Testis (tissue), 2 donors: ENCODE measurements at regions not wholly inside any gene's neighbourhood (a gene's known extent, or its start where the extent isn't known, plus 50 kb on each side); places are given as distances from the start of the nearest gene placed in this dataset.
"Not testable (repeated sequence)": the region's sequence is repeated elsewhere in the genome, so short reads cannot be mapped to it uniquely, and the experiment has no call there.

Experiments used
- DNase-seq: peaks from one replicate; pipeline ENCODE4 v3.0.0-alpha.2; 2019
- H3K27ac ChIP-seq, 2 donors: fragments of 200-600 bp; sonication (generic); one replicate each; pipeline ENCODE4 v1.5.1; 2019
- H3K27me3 ChIP-seq: fragments of 200-600 bp; sonication (generic); one replicate; pipeline ENCODE4 v1.5.1; 2019
- H3K36me3 ChIP-seq: fragments of 200-600 bp; sonication (generic); one replicate; pipeline ENCODE4 v1.5.1; 2017; ENCODE audit warnings: low read depth; ENCODE audit errors: missing control alignments
- H3K4me1 ChIP-seq: fragments of 200-600 bp; sonication (generic); one replicate; pipeline ENCODE4 v1.5.1; 2019
- H3K4me3 ChIP-seq, 2 donors: fragments of 200-600 bp; sonication (generic); one replicate each; pipeline ENCODE4 v1.5.1; 2017 to 2019
- H3K9me3 ChIP-seq: fragments of 200-600 bp; sonication (generic); one replicate; pipeline ENCODE4 v1.5.1; 2017
- POLR2A ChIP-seq: fragments of 450-650 bp; IDR thresholded peaks from one replicate; pipeline ENCODE4 v1.6.1; 2017; ENCODE audit warnings: antibody characterized with exemption, mild to moderate bottlenecking, moderate library complexity
- WGBS, 2 donors: methylation state at CpG; one replicate each; pipeline ENCODE4 v1.1.5; 2018; 5-methylcytosine and 5-hydroxymethylcytosine counted together
- intact Hi-C: fragments of 100-400 bp; cut with DNase I; formaldehyde crosslinking; loops from one replicate; pipeline ENCODE4 v1.15.1; 2023; ENCODE audit warnings: low total_unique reads
- small RNA-seq, 2 donors: library from RNA; depleted of rRNA; stranded (forward); fragments of <200 nt; gene quantifications; one replicate each; pipeline ENCODE3, GENCODE V24; 2016
- TF ChIP-seq, protein P1 (sequence below), 3 experiments: fragments of 450-650 bp in 2 of 3; fragments of 200-600 bp in 1 of 3; sonication (generic) in 1 of 3; IDR thresholded peaks; one replicate each; pipeline ENCODE4 v1.5.1; 2016 to 2019; ENCODE audit warnings: antibody characterized with exemption in 3 of 3, mild to moderate bottlenecking in 2 of 3, moderate library complexity in 1 of 3

DNA sequence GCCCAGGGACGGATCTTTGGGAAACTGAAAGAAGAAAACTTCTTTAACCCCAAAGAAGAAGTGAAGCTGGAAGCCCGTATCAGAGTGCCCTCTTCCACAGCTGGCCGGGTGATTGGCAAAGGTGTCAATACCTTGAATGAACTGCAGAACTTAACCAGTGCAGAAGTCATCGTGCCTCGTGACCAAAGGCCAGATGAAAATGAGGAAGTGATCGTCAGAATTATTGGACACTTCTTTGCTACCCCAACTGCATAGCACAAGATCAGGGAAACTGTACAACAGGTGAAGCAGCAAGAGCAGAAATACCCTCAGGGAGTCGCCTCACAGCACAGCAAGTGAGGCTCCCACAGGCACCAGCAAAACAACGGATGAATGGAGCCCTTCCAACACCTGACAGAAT, 114.0 kb downstream of the NBPF12 start:
- WGBS, 2 donors, result 67 to 71% methylated on average over 8 of the region's 8 CpGs
- TF ChIP-seq, protein P1, sequence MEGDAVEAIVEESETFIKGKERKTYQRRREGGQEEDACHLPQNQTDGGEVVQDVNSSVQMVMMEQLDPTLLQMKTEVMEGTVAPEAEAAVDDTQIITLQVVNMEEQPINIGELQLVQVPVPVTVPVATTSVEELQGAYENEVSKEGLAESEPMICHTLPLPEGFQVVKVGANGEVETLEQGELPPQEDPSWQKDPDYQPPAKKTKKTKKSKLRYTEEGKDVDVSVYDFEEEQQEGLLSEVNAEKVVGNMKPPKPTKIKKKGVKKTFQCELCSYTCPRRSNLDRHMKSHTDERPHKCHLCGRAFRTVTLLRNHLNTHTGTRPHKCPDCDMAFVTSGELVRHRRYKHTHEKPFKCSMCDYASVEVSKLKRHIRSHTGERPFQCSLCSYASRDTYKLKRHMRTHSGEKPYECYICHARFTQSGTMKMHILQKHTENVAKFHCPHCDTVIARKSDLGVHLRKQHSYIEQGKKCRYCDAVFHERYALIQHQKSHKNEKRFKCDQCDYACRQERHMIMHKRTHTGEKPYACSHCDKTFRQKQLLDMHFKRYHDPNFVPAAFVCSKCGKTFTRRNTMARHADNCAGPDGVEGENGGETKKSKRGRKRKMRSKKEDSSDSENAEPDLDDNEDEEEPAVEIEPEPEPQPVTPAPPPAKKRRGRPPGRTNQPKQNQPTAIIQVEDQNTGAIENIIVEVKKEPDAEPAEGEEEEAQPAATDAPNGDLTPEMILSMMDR (IDR thresholded peaks at IDR 0.05), result no peak
- no peak for TF ChIP-seq POLR2A

DNA sequence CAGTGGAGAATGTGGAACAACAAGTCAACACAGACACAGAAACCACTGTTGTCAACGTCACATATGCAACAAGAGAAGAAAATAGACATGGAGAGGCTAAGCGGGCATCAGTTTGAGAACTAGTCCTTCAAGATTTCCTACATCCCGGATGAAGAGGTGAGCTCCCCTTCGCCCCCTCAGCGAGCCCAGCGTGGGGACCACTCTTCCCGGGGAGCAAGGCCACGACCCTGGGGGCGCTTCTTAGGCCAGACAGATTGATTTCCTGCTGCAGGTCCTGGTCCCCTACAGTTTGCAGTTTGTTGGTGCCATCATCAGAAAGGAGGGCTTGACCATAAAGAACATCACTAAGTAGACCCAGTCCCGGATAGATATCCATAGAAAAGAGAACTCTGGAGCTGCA, 113.0 kb downstream of the NBPF12 start:
- H3K27ac ChIP-seq, result no peak overlapping the region
- WGBS, 2 donors, result 54 to 62% methylated on average over 10 of the region's 10 CpGs
- intact Hi-C loops, result no loop called here
- H3K27me3 ChIP-seq, result no peaks in the 10 kb centered on the region
- DNase-seq, result no peak
- no peaks in the 10 kb centered on the region for H3K9me3 ChIP-seq
- TF ChIP-seq, protein P1 (IDR thresholded peaks at IDR 0.05), result no peak
- TF ChIP-seq POLR2A, result no peak
- H3K4me1 ChIP-seq, result no peaks in the 10 kb centered on the region
- no peaks in the 10 kb centered on the region for H3K36me3 ChIP-seq
- H3K4me3 ChIP-seq, result no peak overlapping the region

More for the DNA sequence above, 114.0 kb downstream of the NBPF12 start:
- no peaks in the 10 kb centered on the region for H3K4me1 ChIP-seq
- H3K27me3 ChIP-seq, result no peaks in the 10 kb centered on the region
- no peak overlapping the region for H3K27ac ChIP-seq
- no peak for DNase-seq
- intact Hi-C loops, result no loop called here
- no peak overlapping the region for H3K4me3 ChIP-seq
- no peaks in the 10 kb centered on the region for H3K9me3 ChIP-seq
- H3K36me3 ChIP-seq, result no peaks in the 10 kb centered on the region

DNA sequence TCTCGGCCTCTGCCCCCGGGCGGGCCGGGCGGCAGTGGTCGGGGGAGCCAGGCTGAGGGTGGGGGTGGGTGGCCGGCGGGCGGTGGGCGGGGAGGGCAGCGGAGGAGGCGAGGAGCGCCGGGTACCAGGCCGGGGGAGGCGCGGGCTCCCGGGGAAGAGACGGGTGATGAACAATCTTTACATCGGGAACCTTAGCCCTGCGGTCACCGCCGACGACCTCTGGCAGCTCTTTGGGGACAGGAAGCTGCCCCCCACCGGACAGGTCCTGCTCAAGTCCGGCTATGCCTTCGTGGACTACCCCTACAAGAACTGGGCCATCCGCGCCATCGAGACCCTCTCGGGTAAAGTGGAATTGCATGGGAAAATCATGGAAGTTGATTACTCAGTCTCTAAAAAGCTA, 112.5 kb downstream of the NBPF12 start:
- H3K27me3 ChIP-seq, result no peaks in the 10 kb centered on the region
- TF ChIP-seq, protein P1 (IDR thresholded peaks at IDR 0.05), result no peak
- no peak for TF ChIP-seq POLR2A
- H3K4me3 ChIP-seq, result peak overlapping the region in 1 of 2 donors; percentile 10
- DNase-seq, result no peak
- no peak overlapping the region for H3K27ac ChIP-seq
- H3K9me3 ChIP-seq, result no peaks in the 10 kb centered on the region
- no peaks in the 10 kb centered on the region for H3K36me3 ChIP-seq
- H3K4me1 ChIP-seq, result no peaks in the 10 kb centered on the region
- intact Hi-C loops, result no loop called here
- WGBS, 2 donors, result 61 to 71% methylated on average over 12 to 19 of the region's 31 CpGs

DNA sequence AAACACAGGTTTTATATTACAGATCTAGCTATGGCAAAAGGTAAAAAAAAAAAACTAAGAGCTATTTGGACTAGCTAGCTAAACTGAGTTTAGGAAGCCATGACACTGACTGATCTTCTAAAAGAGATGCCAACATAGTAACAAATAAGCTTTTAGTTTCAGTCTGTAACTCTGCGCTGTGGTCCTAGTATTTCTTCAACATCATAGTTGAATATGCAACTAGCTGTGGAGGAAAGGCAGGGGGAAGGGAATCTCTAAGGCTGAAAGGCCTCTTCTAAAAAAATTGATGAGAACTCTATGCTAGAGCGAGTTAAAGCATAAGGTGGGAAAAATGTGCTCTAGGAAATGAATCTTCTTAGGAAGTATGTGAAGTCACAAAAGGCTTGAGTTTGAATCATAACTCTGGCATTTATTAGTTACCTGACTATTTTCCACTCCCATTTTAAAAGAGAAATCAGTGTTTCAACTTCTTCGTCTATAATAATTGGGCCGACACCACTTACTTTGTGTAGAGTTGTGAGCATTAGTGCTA, 108.8 kb downstream of the NBPF12 start:
- intact Hi-C loops, H3K4me1 ChIP-seq, DNase-seq, H3K27ac ChIP-seq, H3K4me3 ChIP-seq, H3K36me3 ChIP-seq, H3K27me3 ChIP-seq, H3K9me3 ChIP-seq: not testable (repeated sequence)
- WGBS, 2 donors, result 87 to 90% methylated on average over 4 of the region's 4 CpGs

DNA sequence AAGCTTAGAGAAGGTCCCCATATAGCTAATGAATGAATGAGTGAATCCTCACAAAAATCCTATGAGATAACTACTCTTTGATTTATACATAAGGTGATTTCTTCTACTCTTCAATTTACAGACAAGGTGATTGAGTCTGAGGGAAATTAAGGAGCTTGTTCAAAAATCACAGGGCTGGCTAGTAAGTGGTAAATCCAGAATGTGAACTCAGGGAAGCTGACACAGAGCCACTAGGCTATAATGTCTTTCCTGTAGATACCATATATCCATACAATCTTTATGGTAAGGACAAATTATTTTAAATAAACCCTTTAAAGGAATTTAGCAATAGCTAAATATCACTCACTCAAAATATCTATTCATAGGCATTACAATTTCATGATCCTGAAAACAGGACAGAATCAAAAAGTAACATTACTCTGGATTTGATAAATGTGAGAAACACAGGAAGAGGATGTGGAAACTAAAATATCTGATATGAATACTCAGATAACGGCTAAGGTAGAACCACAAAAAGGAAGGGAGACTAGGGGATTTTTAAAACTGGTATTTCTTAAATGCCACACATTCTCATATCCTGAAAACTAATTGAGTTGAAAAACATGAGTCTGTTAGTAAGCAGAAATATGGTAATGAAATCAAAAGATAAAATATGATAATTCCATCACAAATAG, 108.2 kb downstream of the NBPF12 start:
- H3K4me3 ChIP-seq, result no peak overlapping the region
- H3K9me3 ChIP-seq, result no peaks in the 10 kb centered on the region
- H3K36me3 ChIP-seq, result no peaks in the 10 kb centered on the region
- intact Hi-C loops, result no loop called here
- WGBS, 2 donors, result 67 to 76% methylated on average over 1 of the region's 1 CpG
- no peak for DNase-seq
- no peaks in the 10 kb centered on the region for H3K4me1 ChIP-seq
- no peak overlapping the region for H3K27ac ChIP-seq
- H3K27me3 ChIP-seq, result no peaks in the 10 kb centered on the region
- TF ChIP-seq, protein P1 (IDR thresholded peaks at IDR 0.05), result no peak
- no peak for TF ChIP-seq POLR2A

Small RNAs in the stretch of these regions (small RNA-seq; reads per million reads assigned to genes)
- gene RNU1-151P, result 0 reads per million in 2 donors
